Fibroblast of peridontal ligament (primary cell): ENCODE measurements at regions not wholly inside any gene's neighbourhood (a gene's known extent, or its start where the extent isn't known, plus 50 kb on each side); places are given as distances from the start of the nearest gene placed in this dataset.
"Not testable (repeated sequence)": the region's sequence is repeated elsewhere in the genome, so short reads cannot be mapped to it uniquely, and the experiment has no call there.

Experiments used
- DNase-seq: peaks from one replicate; pipeline ENCODE4 v3.0.0-alpha.2; 2010; ENCODE audit errors: extremely low read depth

- DNase-seq, result no peak
Measured at GRCh38 chr6:154921482-154921881, 73.6 kb upstream of the TIAM2 start.

- no peak for DNase-seq
Measured at GRCh38 chr6:154923199-154923869, 71.8 kb upstream of the TIAM2 start.

GRCh38 chr6:154925130-154925529, 70.0 kb upstream of the TIAM2 start:
- no peak for DNase-seq

GRCh38 chr6:154926366-154926765, 68.7 kb upstream of the TIAM2 start:
- DNase-seq, result no peak

GRCh38 chr6:154928325-154928922, 66.7 kb upstream of the TIAM2 start:
- peak; percentile 89 for DNase-seq

GRCh38 chr6:154930451-154930851, 64.7 kb upstream of the TIAM2 start:
- no peak for DNase-seq

- DNase-seq, result peak; percentile 93
Measured at GRCh38 chr6:154931711-154932424, 63.2 kb upstream of the TIAM2 start.

- peak; percentile 94 for DNase-seq
Measured at GRCh38 chr6:154932515-154933027, 62.5 kb upstream of the TIAM2 start.

- peak; percentile 81 for DNase-seq
Measured at GRCh38 chr6:154933181-154933827, 61.8 kb upstream of the TIAM2 start.

GRCh38 chr6:154937306-154938220, 57.6 kb upstream of the TIAM2 start:
- peak; percentile 74 for DNase-seq

GRCh38 chr6:154938221-154938580, 56.9 kb upstream of the TIAM2 start:
- DNase-seq, result no peak

GRCh38 chr6:154938727-154939285, 56.3 kb upstream of the TIAM2 start:
- DNase-seq, result not testable (repeated sequence)

- DNase-seq, result no peak
Measured at GRCh38 chr6:154942770-154943169, 52.3 kb upstream of the TIAM2 start.

- no peak for DNase-seq
Measured at GRCh38 chr6:154945271-154945890, 49.7 kb upstream of the TIAM2 start.
